HEK293 (cell line): ENCODE measurements at regions not wholly inside any gene's neighbourhood (a gene's known extent, or its start where the extent isn't known, plus 50 kb on each side); places are given as distances from the start of the nearest gene placed in this dataset.

Experiments
- BCL11A ChIP-seq: fragments of 450-650 bp; formaldehyde crosslinking; IDR thresholded peaks from 2 replicates; pipeline ENCODE4 v1.5.1; 2016; ENCODE audit warnings: low read depth, missing biosample characterization, missing genetic modification characterization
- TSHZ1 ChIP-seq: fragments of 450-650 bp; formaldehyde crosslinking; IDR thresholded peaks from 2 replicates; pipeline ENCODE4 v1.5.1; 2016; ENCODE audit warnings: missing biosample characterization, missing genetic modification characterization, borderline replicate concordance
- YY1 ChIP-seq: fragments of 450-650 bp; formaldehyde crosslinking; IDR thresholded peaks from 2 replicates; pipeline ENCODE4 v1.5.1; 2018; ENCODE audit warnings: missing biosample characterization, missing genetic modification characterization
- ZBTB20 ChIP-seq: fragments of 450-650 bp; formaldehyde crosslinking; IDR thresholded peaks from 2 replicates; pipeline ENCODE4 v1.5.1; 2016; ENCODE audit warnings: missing biosample characterization, missing genetic modification characterization
- ZBTB49 ChIP-seq: fragments of 450-650 bp; formaldehyde crosslinking; IDR thresholded peaks from 2 replicates; pipeline ENCODE4 v1.5.1; 2016; ENCODE audit warnings: missing biosample characterization, missing genetic modification characterization, low read depth
- ZFHX2 ChIP-seq: fragments of 450-650 bp; formaldehyde crosslinking; conservative IDR thresholded peaks from 2 replicates; pipeline ENCODE4 v1.5.1; 2016; ENCODE audit warnings: missing biosample characterization, missing genetic modification characterization
- ZIC2 ChIP-seq: fragments of 450-650 bp; formaldehyde crosslinking; IDR thresholded peaks from 2 replicates; pipeline ENCODE4 v1.5.1; 2016; ENCODE audit warnings: missing biosample characterization, missing genetic modification characterization
- ZNF18 ChIP-seq: fragments of 450-650 bp; formaldehyde crosslinking; IDR thresholded peaks from 2 replicates; pipeline ENCODE4 v1.5.1; 2016; ENCODE audit warnings: missing biosample characterization, missing genetic modification characterization
- ZNF416 ChIP-seq: fragments of 450-650 bp; formaldehyde crosslinking; IDR thresholded peaks from 2 replicates; pipeline ENCODE4 v1.5.1; 2016; ENCODE audit warnings: missing biosample characterization, missing genetic modification characterization
- ZNF426 ChIP-seq: fragments of 450-650 bp; formaldehyde crosslinking; IDR thresholded peaks from 2 replicates; pipeline ENCODE4 v1.5.1; 2017; ENCODE audit warnings: missing biosample characterization, missing genetic modification characterization, mild to moderate bottlenecking, inconsistent platforms, moderate library complexity
- ZNF76 ChIP-seq: fragments of 450-650 bp; formaldehyde crosslinking; IDR thresholded peaks from 2 replicates; pipeline ENCODE4; 2016; ENCODE audit warnings: low read depth, missing biosample characterization, missing genetic modification characterization, borderline replicate concordance
- ZSCAN16 ChIP-seq: fragments of 450-650 bp; formaldehyde crosslinking; IDR thresholded peaks from 2 replicates; pipeline ENCODE4 v1.5.1; 2016; ENCODE audit warnings: missing biosample characterization, missing genetic modification characterization
- TF ChIP-seq, protein P1 (sequence below): fragments of 450-650 bp; formaldehyde crosslinking; IDR thresholded peaks from 2 replicates; pipeline ENCODE4 v1.5.1; 2016; ENCODE audit warnings: missing biosample characterization, missing genetic modification characterization
- TF ChIP-seq, protein P2 (sequence below): fragments of 450-650 bp; formaldehyde crosslinking; IDR thresholded peaks from 2 replicates; pipeline ENCODE4 v1.5.1; 2016; ENCODE audit warnings: missing biosample characterization, missing genetic modification characterization, low read depth

DNA sequence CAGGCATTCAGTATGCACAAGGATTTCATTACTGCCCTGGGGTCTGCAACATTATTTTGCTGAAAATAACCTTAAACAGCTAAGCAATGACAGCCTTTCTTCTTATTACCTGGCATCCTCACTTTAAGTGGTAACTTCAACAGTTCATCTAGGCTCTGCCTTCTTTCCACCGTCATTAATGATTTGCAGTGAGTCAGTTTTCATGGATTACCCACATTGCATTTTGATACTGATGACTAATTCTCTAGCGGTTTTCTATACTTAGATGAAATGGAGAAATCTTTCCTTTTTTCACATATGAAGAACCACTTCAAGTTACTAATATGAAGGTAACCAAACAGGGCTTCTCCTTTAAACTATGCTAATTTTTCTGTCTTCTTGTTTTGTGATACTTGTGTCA lies 226.9 kb upstream of the TMPRSS15 start:
- TF ChIP-seq, protein P1, sequence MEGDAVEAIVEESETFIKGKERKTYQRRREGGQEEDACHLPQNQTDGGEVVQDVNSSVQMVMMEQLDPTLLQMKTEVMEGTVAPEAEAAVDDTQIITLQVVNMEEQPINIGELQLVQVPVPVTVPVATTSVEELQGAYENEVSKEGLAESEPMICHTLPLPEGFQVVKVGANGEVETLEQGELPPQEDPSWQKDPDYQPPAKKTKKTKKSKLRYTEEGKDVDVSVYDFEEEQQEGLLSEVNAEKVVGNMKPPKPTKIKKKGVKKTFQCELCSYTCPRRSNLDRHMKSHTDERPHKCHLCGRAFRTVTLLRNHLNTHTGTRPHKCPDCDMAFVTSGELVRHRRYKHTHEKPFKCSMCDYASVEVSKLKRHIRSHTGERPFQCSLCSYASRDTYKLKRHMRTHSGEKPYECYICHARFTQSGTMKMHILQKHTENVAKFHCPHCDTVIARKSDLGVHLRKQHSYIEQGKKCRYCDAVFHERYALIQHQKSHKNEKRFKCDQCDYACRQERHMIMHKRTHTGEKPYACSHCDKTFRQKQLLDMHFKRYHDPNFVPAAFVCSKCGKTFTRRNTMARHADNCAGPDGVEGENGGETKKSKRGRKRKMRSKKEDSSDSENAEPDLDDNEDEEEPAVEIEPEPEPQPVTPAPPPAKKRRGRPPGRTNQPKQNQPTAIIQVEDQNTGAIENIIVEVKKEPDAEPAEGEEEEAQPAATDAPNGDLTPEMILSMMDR (tag by site-specific recombination), result no peak
- TF ChIP-seq BCL11A (tag by site-specific recombination) (no peak), TSHZ1 (tag by site-specific recombination) (no peak), ZNF416 (tag by site-specific recombination) (no peak), ZFHX2 (tag by site-specific recombination) (no peak), ZBTB20 (tag by site-specific recombination) (no peak), ZSCAN16 (tag by site-specific recombination) (no peak), ZIC2 (tag by site-specific recombination) (no peak), ZBTB49 (tag by site-specific recombination) (no peak), ZNF76 (tag by site-specific recombination) (no peak), YY1 (tag by site-specific recombination) (no peak), ZNF18 (tag by site-specific recombination) (no peak), ZNF426 (tag by site-specific recombination) (no peak)
- TF ChIP-seq, protein P2, sequence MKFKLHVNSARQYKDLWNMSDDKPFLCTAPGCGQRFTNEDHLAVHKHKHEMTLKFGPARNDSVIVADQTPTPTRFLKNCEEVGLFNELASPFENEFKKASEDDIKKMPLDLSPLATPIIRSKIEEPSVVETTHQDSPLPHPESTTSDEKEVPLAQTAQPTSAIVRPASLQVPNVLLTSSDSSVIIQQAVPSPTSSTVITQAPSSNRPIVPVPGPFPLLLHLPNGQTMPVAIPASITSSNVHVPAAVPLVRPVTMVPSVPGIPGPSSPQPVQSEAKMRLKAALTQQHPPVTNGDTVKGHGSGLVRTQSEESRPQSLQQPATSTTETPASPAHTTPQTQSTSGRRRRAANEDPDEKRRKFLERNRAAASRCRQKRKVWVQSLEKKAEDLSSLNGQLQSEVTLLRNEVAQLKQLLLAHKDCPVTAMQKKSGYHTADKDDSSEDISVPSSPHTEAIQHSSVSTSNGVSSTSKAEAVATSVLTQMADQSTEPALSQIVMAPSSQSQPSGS (tag by site-specific recombination), result no peak
